Type B pancreatic cell (in vitro differentiated cells): ENCODE measurements at regions not wholly inside any gene's neighbourhood (a gene's known extent, or its start where the extent isn't known, plus 50 kb on each side); places are given as distances from the start of the nearest gene placed in this dataset.

Experiments used
- DNase-seq: peaks from one replicate; pipeline ENCODE4 v3.0.0; 2021; ENCODE audit warnings: mixed read lengths; ENCODE audit not compliant: unreplicated experiment; ENCODE audit errors: extremely low spot score
- H3K27ac Mint-ChIP-seq: 2 replicates; pipeline ENCODE4 v1.8.0; 2021; ENCODE audit warnings: mild to moderate bottlenecking, mixed read lengths
- H3K27me3 Mint-ChIP-seq: 2 replicates; pipeline ENCODE4 v1.8.0; 2021; ENCODE audit warnings: mixed read lengths
- H3K36me3 Mint-ChIP-seq: 2 replicates; pipeline ENCODE4 v1.8.0; 2021; ENCODE audit warnings: mixed read lengths
- H3K4me1 Mint-ChIP-seq: one replicate; pipeline ENCODE4 v1.8.0; 2021; ENCODE audit warnings: mixed read lengths; ENCODE audit not compliant: unreplicated experiment
- H3K4me3 Mint-ChIP-seq: 2 replicates; pipeline ENCODE4 v1.8.0; 2021; ENCODE audit warnings: mild to moderate bottlenecking, mixed read lengths
- H3K9me3 Mint-ChIP-seq: 2 replicates; pipeline ENCODE4 v1.8.0; 2021; ENCODE audit warnings: mixed read lengths
- CTCF ChIP-seq: fragments of 200-600 bp; sonication (generic); conservative IDR thresholded peaks from 2 replicates; pipeline ENCODE4 v1.5.0; 2021; ENCODE audit warnings: antibody characterized with exemption, mild to moderate bottlenecking

DNA sequence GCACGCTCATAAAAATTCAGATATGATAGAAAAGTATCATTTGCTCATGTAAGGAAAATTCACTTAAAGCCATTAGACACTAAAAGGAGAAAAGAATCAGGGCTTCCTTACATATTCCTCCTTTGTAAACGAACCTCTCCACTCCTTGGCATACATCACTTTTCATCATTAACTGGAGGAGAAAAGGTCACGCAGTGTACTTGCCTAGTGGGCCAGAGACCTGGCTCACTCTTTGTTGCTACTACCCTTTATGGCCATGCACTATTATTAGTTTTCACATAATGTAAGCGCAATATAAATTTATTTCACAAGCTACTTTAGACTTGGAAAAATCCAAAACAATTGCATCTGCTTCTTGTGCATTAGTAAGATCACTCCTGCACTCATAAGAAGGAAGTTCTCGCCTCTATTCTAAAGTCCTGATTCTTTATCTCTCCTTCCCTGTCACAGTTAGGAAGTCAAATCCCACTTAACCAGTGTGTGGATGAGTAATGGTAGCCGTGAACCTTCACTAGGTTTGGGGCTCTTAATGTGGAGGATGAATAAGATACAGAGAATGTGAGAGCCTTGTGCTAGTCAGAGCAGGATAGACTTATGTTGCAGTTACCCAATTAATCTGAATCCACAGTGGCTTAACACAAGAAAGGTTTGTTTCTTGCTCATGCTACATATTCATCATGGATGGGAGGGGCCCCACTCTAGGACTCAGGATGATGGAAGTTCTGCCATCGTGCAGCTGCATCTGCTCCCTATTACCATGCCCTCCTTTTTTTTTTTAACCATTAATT is 115.0 kb upstream of the GLS start:
- TF ChIP-seq CTCF = no peak
- peaks cover 18% of the 10 kb centered on the region for H3K4me1 Mint-ChIP-seq
- no peak overlapping the region for H3K4me3 Mint-ChIP-seq
- DNase-seq = no peak
- H3K9me3 Mint-ChIP-seq = no peaks in the 10 kb centered on the region
- H3K36me3 Mint-ChIP-seq = no peaks in the 10 kb centered on the region
- H3K27ac Mint-ChIP-seq = peak overlapping the region; percentile 26
- peaks cover 2% of the 10 kb centered on the region for H3K27me3 Mint-ChIP-seq

DNA sequence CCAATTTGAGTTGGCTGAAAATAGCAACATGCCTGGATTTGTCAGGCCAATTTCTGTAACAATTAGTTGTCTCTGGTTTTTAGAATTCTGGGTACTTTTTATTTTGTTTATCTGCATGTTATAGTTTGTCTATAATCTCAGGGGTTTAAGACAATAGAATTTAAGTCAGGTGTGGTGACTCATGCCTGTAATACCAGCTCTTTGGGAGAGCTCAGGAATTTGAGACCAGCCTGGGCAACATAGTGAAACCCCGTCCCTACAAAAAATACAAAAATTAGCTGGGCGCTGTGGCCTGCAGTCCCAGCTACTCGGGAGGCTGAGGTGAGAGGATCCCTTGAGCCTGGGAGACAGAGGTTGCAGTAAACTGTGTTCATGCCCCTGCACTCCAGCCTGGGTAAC is 114.4 kb upstream of the GLS start:
- no peak overlapping the region for H3K4me3 Mint-ChIP-seq
- peaks cover 3% of the 10 kb centered on the region for H3K27me3 Mint-ChIP-seq
- no peak for TF ChIP-seq CTCF
- peaks cover 18% of the 10 kb centered on the region for H3K4me1 Mint-ChIP-seq
- DNase-seq = no peak
- H3K27ac Mint-ChIP-seq = peak overlapping the region; percentile 27
- H3K9me3 Mint-ChIP-seq = no peaks in the 10 kb centered on the region
- H3K36me3 Mint-ChIP-seq = no peaks in the 10 kb centered on the region

- Mint-ChIP-seq H3K36me3 (no peaks in the 10 kb centered on the region), H3K27me3 (peaks cover 3% of the 10 kb centered on the region), H3K9me3 (no peaks in the 10 kb centered on the region), H3K27ac (peak overlapping the region; percentile 27), H3K4me1 (peaks cover 18% of the 10 kb centered on the region), H3K4me3 (no peak overlapping the region)
- TF ChIP-seq CTCF = no peak
- no peak for DNase-seq
Measured at GRCh38 chr2:190766595-190766994, 114.0 kb upstream of the GLS start.

- H3K36me3 Mint-ChIP-seq = no peaks in the 10 kb centered on the region
- no peak overlapping the region for H3K27ac Mint-ChIP-seq
- no peak for DNase-seq
- H3K9me3 Mint-ChIP-seq = no peaks in the 10 kb centered on the region
- H3K4me1 Mint-ChIP-seq = peaks cover 18% of the 10 kb centered on the region
- TF ChIP-seq CTCF = no peak
- peaks cover 3% of the 10 kb centered on the region for H3K27me3 Mint-ChIP-seq
- no peak overlapping the region for H3K4me3 Mint-ChIP-seq
Measured at GRCh38 chr2:190767821-190768220, 112.8 kb upstream of the GLS start.

GRCh38 chr2:190769258-190769657 is 111.4 kb upstream of the GLS start:
- no peak for DNase-seq
- no peak for TF ChIP-seq CTCF
- Mint-ChIP-seq H3K36me3 (no peaks in the 10 kb centered on the region), H3K27ac (no peak overlapping the region), H3K27me3 (peaks cover 3% of the 10 kb centered on the region), H3K9me3 (no peaks in the 10 kb centered on the region), H3K4me3 (no peak overlapping the region), H3K4me1 (peaks cover 18% of the 10 kb centered on the region)
